H1 (cell line): ENCODE measurements at regions not wholly inside any gene's neighbourhood (a gene's known extent, or its start where the extent isn't known, plus 50 kb on each side); places are given as distances from the start of the nearest gene placed in this dataset.

Experiments used
- CTCF ChIP-seq, 3 experiments: IDR thresholded peaks; 1 replicate in 2 of 3; 2 replicates in 1 of 3; pipeline versions ENCODE4 v1.5.1 to v1.6.1; 2011; ENCODE audit warnings: low read length in 3 of 3, mild to moderate bottlenecking in 3 of 3, inconsistent platforms in 2 of 3, low read depth in 1 of 3, moderate library complexity in 1 of 3; ENCODE audit not compliant: insufficient read depth in 1 of 3; ENCODE audit errors: control extremely low read depth in 1 of 3
- SP1 ChIP-seq: IDR thresholded peaks from 2 replicates; pipeline ENCODE4 v1.6.1; 2011; ENCODE audit warnings: low read depth, low read length
- TAF1 ChIP-seq: IDR thresholded peaks from 2 replicates; pipeline ENCODE4 v1.6.1; 2011; ENCODE audit warnings: mild to moderate bottlenecking, low read depth, low read length

GRCh38 chr7:159212226-159212625 lies 67.6 kb upstream of the VIPR2 start:
- TF ChIP-seq SP1 (no peak), CTCF (IDR thresholded peaks at IDR 0.05; ENCODE audit: control extremely low read depth in 1 of 3, insufficient read depth in 1 of 3, low read depth in 1 of 3, low read length in 3 of 3) (no peak), TAF1 (no peak)
